DND-41 (cell line): ENCODE measurements at regions not wholly inside any gene's neighbourhood (a gene's known extent, or its start where the extent isn't known, plus 50 kb on each side); places are given as distances from the start of the nearest gene placed in this dataset.

Experiments
- ATAC-seq: fragments of 200-7000 bp; cut with Tn5 transposase; 3 replicates; pipeline ENCODE4 v1.9.1; 2021; ENCODE audit warnings: low read depth; ENCODE audit not compliant: insufficient read depth
- DNase-seq: peaks from one replicate; pipeline ENCODE4 v3.0.0-alpha.2; 2020
- H2AFZ ChIP-seq: 2 replicates; pipeline ENCODE4 v1.6.0; 2012; ENCODE audit warnings: low read depth, low read length
- H3K27ac ChIP-seq: 2 replicates; pipeline ENCODE4 v1.5.1; 2012; ENCODE audit warnings: low read length, inconsistent platforms
- H3K27me3 ChIP-seq: fragments of 200-600 bp; sonication (generic); 2 replicates; pipeline ENCODE4 v1.6.0; 2012; ENCODE audit warnings: low read length, mild to moderate bottlenecking, inconsistent platforms; ENCODE audit not compliant: insufficient read depth, poor library complexity
- H3K36me3 ChIP-seq: 2 replicates; pipeline ENCODE4 v1.5.1; 2012; ENCODE audit warnings: low read length, inconsistent platforms; ENCODE audit not compliant: insufficient read depth
- H3K4me1 ChIP-seq: 2 replicates; pipeline ENCODE4 v1.5.1; 2012; ENCODE audit warnings: mild to moderate bottlenecking, low read length; ENCODE audit not compliant: insufficient read depth
- H3K4me2 ChIP-seq: 2 replicates; pipeline ENCODE4 v1.6.0; 2012; ENCODE audit warnings: mild to moderate bottlenecking, moderate library complexity, low read length, inconsistent platforms; ENCODE audit not compliant: insufficient read depth
- H3K4me3 ChIP-seq, 2 experiments: fragments of 200-600 bp in 1 of 2; shearing (Covaris generic) in 1 of 2; 2 replicates each; pipeline ENCODE4 v1.5.1; 2012 to 2016; ENCODE audit warnings: inconsistent platforms in 2 of 2, low read length in 2 of 2, mild to moderate bottlenecking in 2 of 2, low read depth in 1 of 2, moderate library complexity in 1 of 2
- H3K79me2 ChIP-seq: 2 replicates; pipeline ENCODE4 v1.6.0; 2012; ENCODE audit warnings: low read length, inconsistent platforms; ENCODE audit not compliant: insufficient read depth
- H3K9ac ChIP-seq: 2 replicates; pipeline ENCODE4 v1.6.0; 2012; ENCODE audit warnings: low read depth, mild to moderate bottlenecking, inconsistent platforms, low read length, moderate library complexity
- H3K9me3 ChIP-seq: 2 replicates; pipeline ENCODE4 v1.5.1; 2012; ENCODE audit warnings: low read length, moderate library complexity, mild to moderate bottlenecking, inconsistent platforms; ENCODE audit not compliant: insufficient read depth, severe bottlenecking
- H4K20me1 ChIP-seq: 2 replicates; pipeline ENCODE4 v1.6.0; 2012; ENCODE audit warnings: low read length; ENCODE audit not compliant: insufficient read depth
- EZH2 ChIP-seq: IDR thresholded peaks from 3 replicates; pipeline ENCODE4 v1.6.1; 2012; ENCODE audit warnings: borderline replicate concordance, low read depth, mild to moderate bottlenecking, moderate library complexity, low read length, inconsistent platforms; ENCODE audit not compliant: severe bottlenecking
- TF ChIP-seq, protein P1 (sequence below): IDR thresholded peaks from 2 replicates; pipeline ENCODE4 v1.5.1; 2012; ENCODE audit warnings: borderline replicate concordance, low read length, moderate library complexity, mild to moderate bottlenecking; ENCODE audit not compliant: poor library complexity, severe bottlenecking; ENCODE audit errors: extremely low read depth

GRCh38 chr4:8710946-8711345, 118.4 kb downstream of the CPZ start:
- no peak overlapping the region for H3K4me2 ChIP-seq
- peaks cover 27% of the 10 kb centered on the region for H3K9me3 ChIP-seq
- no peaks in the 10 kb centered on the region for H3K27me3 ChIP-seq
- no peak overlapping the region for H3K27ac ChIP-seq
- no peak overlapping the region for H3K4me3 ChIP-seq
- DNase-seq = no peak
- no peak for ATAC-seq
- TF ChIP-seq EZH2 = no peak
- TF ChIP-seq, protein P1, sequence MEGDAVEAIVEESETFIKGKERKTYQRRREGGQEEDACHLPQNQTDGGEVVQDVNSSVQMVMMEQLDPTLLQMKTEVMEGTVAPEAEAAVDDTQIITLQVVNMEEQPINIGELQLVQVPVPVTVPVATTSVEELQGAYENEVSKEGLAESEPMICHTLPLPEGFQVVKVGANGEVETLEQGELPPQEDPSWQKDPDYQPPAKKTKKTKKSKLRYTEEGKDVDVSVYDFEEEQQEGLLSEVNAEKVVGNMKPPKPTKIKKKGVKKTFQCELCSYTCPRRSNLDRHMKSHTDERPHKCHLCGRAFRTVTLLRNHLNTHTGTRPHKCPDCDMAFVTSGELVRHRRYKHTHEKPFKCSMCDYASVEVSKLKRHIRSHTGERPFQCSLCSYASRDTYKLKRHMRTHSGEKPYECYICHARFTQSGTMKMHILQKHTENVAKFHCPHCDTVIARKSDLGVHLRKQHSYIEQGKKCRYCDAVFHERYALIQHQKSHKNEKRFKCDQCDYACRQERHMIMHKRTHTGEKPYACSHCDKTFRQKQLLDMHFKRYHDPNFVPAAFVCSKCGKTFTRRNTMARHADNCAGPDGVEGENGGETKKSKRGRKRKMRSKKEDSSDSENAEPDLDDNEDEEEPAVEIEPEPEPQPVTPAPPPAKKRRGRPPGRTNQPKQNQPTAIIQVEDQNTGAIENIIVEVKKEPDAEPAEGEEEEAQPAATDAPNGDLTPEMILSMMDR = no peak
- H2AFZ ChIP-seq = no peak overlapping the region
- H3K79me2 ChIP-seq = no peaks in the 10 kb centered on the region
- no peaks in the 10 kb centered on the region for H4K20me1 ChIP-seq
- no peaks in the 10 kb centered on the region for H3K36me3 ChIP-seq
- H3K4me1 ChIP-seq = no peaks in the 10 kb centered on the region
- H3K9ac ChIP-seq = no peak overlapping the region

GRCh38 chr4:8710416-8710815, 117.9 kb downstream of the CPZ start:
- no peak for DNase-seq
- TF ChIP-seq, protein P1 = no peak
- no peak for TF ChIP-seq EZH2
- H3K4me1 ChIP-seq = no peaks in the 10 kb centered on the region

DNA sequence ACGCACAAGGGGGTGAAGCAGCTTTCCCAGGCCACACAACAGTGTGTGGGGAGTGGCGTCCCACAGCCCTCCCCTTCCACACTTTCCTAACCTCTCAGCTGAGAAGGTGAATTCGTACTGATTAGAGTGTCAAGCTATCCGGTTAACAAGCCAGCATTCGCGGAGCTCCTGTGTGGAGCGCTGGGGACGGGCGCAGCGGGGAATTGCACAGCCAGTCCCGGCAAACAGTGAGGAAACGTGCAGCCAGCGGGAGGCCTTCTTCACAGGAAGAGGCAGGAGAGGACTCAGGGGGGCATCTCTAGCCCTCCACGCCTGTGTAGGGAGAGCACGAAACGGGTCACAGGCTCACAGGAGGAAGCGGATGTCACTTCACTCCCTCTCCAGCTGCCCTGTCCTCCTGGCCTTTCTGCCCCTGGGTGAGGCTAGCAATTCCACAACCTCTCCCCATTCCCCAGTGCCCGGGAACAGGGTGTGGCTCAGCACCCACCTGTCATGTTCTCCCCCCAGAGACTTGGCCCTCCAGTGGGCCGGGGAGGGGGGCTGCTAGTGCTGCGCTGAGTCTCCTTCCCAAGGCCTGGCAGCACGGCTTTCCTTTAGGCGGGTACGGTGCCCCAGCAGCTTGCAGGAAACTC, 117.3 kb downstream of the CPZ start:
- Histone ChIP-seq H2AFZ (no peak overlapping the region), H3K4me3 (no peak overlapping the region), H3K4me2 (no peak overlapping the region), H3K27ac (no peak overlapping the region), H3K9ac (no peak overlapping the region), H3K9me3 (peaks cover 21% of the 10 kb centered on the region), H3K27me3 (no peaks in the 10 kb centered on the region), H4K20me1 (no peaks in the 10 kb centered on the region), H3K36me3 (no peaks in the 10 kb centered on the region), H3K4me1 (no peaks in the 10 kb centered on the region), H3K79me2 (no peaks in the 10 kb centered on the region)
- DNase-seq (no peak), ATAC-seq (no peak)
- TF ChIP-seq, protein P1 = no peak
- no peak for TF ChIP-seq EZH2

More at GRCh38 chr4:8710416-8710815, 117.9 kb downstream of the CPZ start:
- Histone ChIP-seq H3K27me3 (no peaks in the 10 kb centered on the region), H3K36me3 (no peaks in the 10 kb centered on the region), H3K4me3 (no peak overlapping the region), H3K4me2 (no peak overlapping the region), H3K79me2 (no peaks in the 10 kb centered on the region), H3K9ac (no peak overlapping the region), H2AFZ (no peak overlapping the region), H3K27ac (no peak overlapping the region), H3K9me3 (peaks cover 26% of the 10 kb centered on the region), H4K20me1 (no peaks in the 10 kb centered on the region)
- ATAC-seq = no peak
